Neutrophil (primary cell): ENCODE measurements at regions not wholly inside any gene's neighbourhood (a gene's known extent, or its start where the extent isn't known, plus 50 kb on each side); places are given as distances from the start of the nearest gene placed in this dataset.

ENCODE experiments used
- H3K27ac ChIP-seq: fragments of 200-600 bp; sonication (generic); 2 replicates; pipeline ENCODE4 v1.5.1; 2016; ENCODE audit warnings: mild to moderate bottlenecking, moderate library complexity
- H3K27me3 ChIP-seq: fragments of 200-600 bp; sonication (generic); 2 replicates; pipeline ENCODE4 v1.6.0; 2016; ENCODE audit warnings: mild to moderate bottlenecking
- H3K36me3 ChIP-seq: fragments of 200-600 bp; sonication (generic); 2 replicates; pipeline ENCODE4 v1.5.1; 2017
- H3K4me1 ChIP-seq, 2 experiments: fragments of 200-600 bp in 1 of 2; sonication (generic) in 1 of 2; 1 replicate in 1 of 2; 2 replicates in 1 of 2; pipeline versions ENCODE4 v1.5.1 to v1.6.1; 2013 to 2016; ENCODE audit warnings: low read depth in 1 of 2, low read length in 1 of 2, mild to moderate bottlenecking in 1 of 2, moderate library complexity in 1 of 2; ENCODE audit not compliant: control insufficient read depth in 1 of 2, insufficient read depth in 1 of 2
- H3K4me3 ChIP-seq, 2 experiments: fragments of 200-600 bp in 1 of 2; sonication (generic) in 1 of 2; 1 replicate in 1 of 2; 2 replicates in 1 of 2; pipeline ENCODE4 v1.5.1; 2013 to 2016; ENCODE audit warnings: low read depth in 1 of 2, low read length in 1 of 2, mild to moderate bottlenecking in 1 of 2, moderate library complexity in 1 of 2
- H3K9me3 ChIP-seq: fragments of 200-600 bp; sonication (generic); 2 replicates; pipeline ENCODE4 v1.5.1; 2016
- CTCF ChIP-seq: fragments of 200-600 bp; sonication (generic); IDR thresholded peaks from 2 replicates; pipeline ENCODE4 v1.5.1; 2016; ENCODE audit warnings: antibody characterized with exemption

- TF ChIP-seq CTCF, result no peak
- Histone ChIP-seq H3K4me1 (peaks cover 0 to 5% of the 10 kb centered on the region in 2 experiments), H3K36me3 (no peaks in the 10 kb centered on the region), H3K27me3 (no peaks in the 10 kb centered on the region), H3K4me3 (no peak overlapping the region), H3K9me3 (no peaks in the 10 kb centered on the region), H3K27ac (no peak overlapping the region)
These were observed 138.6 kb upstream of the MDM1 start for GRCh38 chr12:68470664-68471328.

GRCh38 chr12:68474467-68475204 lies 136.1 kb upstream of the RAP1B start:
- Histone ChIP-seq H3K4me3 (no peak overlapping the region), H3K9me3 (no peaks in the 10 kb centered on the region), H3K27me3 (no peaks in the 10 kb centered on the region), H3K36me3 (no peaks in the 10 kb centered on the region), H3K4me1 (peaks cover 0 to 5% of the 10 kb centered on the region in 2 experiments), H3K27ac (no peak overlapping the region)
- TF ChIP-seq CTCF, result no peak

- Histone ChIP-seq H3K9me3 (no peaks in the 10 kb centered on the region), H3K4me1 (no peaks in the 10 kb centered on the region), H3K36me3 (no peaks in the 10 kb centered on the region), H3K4me3 (no peak overlapping the region), H3K27me3 (no peaks in the 10 kb centered on the region), H3K27ac (no peak overlapping the region)
- TF ChIP-seq CTCF, result no peak
These were observed 133.9 kb upstream of the RAP1B start for GRCh38 chr12:68476794-68477193.

- Histone ChIP-seq H3K4me1 (no peaks in the 10 kb centered on the region), H3K4me3 (no peak overlapping the region), H3K36me3 (no peaks in the 10 kb centered on the region), H3K9me3 (no peaks in the 10 kb centered on the region), H3K27ac (no peak overlapping the region), H3K27me3 (no peaks in the 10 kb centered on the region)
- TF ChIP-seq CTCF, result no peak
These were observed 133.4 kb upstream of the RAP1B start for GRCh38 chr12:68477261-68477772.

GRCh38 chr12:68477906-68478305 lies 132.8 kb upstream of the RAP1B start:
- Histone ChIP-seq H3K27me3 (no peaks in the 10 kb centered on the region), H3K9me3 (no peaks in the 10 kb centered on the region), H3K4me1 (no peaks in the 10 kb centered on the region), H3K4me3 (no peak overlapping the region), H3K36me3 (no peaks in the 10 kb centered on the region), H3K27ac (no peak overlapping the region)
- TF ChIP-seq CTCF, result no peak
